Liver (tissue), 8 donors: ENCODE measurements at regions not wholly inside any gene's neighbourhood (a gene's known extent, or its start where the extent isn't known, plus 50 kb on each side); places are given as distances from the start of the nearest gene placed in this dataset.

Experiments
- DNase-seq: peaks from one replicate; pipeline ENCODE4 v3.0.0-alpha.2; 2017; ENCODE audit warnings: low spot score
- H3K27ac ChIP-seq, 2 donors: one replicate each; pipeline ENCODE4 v1.7.0; 2013; ENCODE audit warnings: inconsistent platforms in 2 of 2, low read length in 2 of 2, control low read depth in 1 of 2, low read depth in 1 of 2, mild to moderate bottlenecking in 1 of 2
- H3K27me3 ChIP-seq, 4 donors: one replicate each; pipeline versions ENCODE4 v1.6.1 to v1.7.0; 2013; ENCODE audit warnings: low read length in 3 of 4, inconsistent platforms in 1 of 4, mild to moderate bottlenecking in 1 of 4, moderate library complexity in 1 of 4; ENCODE audit not compliant: control insufficient read depth in 4 of 4, insufficient read depth in 4 of 4
- H3K36me3 ChIP-seq, 4 donors: one replicate each; pipeline versions ENCODE4 v1.6.1 to v1.7.0; 2013; ENCODE audit warnings: low read length in 3 of 4, mild to moderate bottlenecking in 3 of 4, low read depth in 1 of 4, moderate library complexity in 1 of 4; ENCODE audit not compliant: control insufficient read depth in 4 of 4, insufficient read depth in 3 of 4
- H3K4me1 ChIP-seq, 4 donors: one replicate each; pipeline versions ENCODE4 v1.6.1 to v1.7.0; 2013; ENCODE audit warnings: low read length in 3 of 4, mild to moderate bottlenecking in 3 of 4, moderate library complexity in 1 of 4; ENCODE audit not compliant: control insufficient read depth in 4 of 4, insufficient read depth in 4 of 4
- H3K4me3 ChIP-seq, 3 donors: one replicate each; pipeline versions ENCODE4 v1.6.1 to v1.7.0; 2013; ENCODE audit warnings: low read length in 3 of 3, control low read depth in 1 of 3, low read depth in 1 of 3, mild to moderate bottlenecking in 1 of 3
- H3K9ac ChIP-seq, 2 donors: one replicate each; pipeline ENCODE4 v1.7.0; 2013; ENCODE audit warnings: low read length in 2 of 2, mild to moderate bottlenecking in 2 of 2, moderate library complexity in 2 of 2, control low read depth in 1 of 2, low read depth in 1 of 2
- H3K9me3 ChIP-seq, 4 donors: one replicate each; pipeline versions ENCODE4 v1.6.1 to v1.7.0; 2013; ENCODE audit warnings: low read length in 3 of 4; ENCODE audit not compliant: control insufficient read depth in 4 of 4
- CTCF ChIP-seq: fragments of 150-350 bp; IDR thresholded peaks from 2 replicates; pipeline ENCODE4 v1.5.1; 2017; ENCODE audit warnings: improper control_type of control experiment, low read depth, low read length; ENCODE audit not compliant: missing input control
- EGR1 ChIP-seq, 2 donors: IDR thresholded peaks; 2 replicates each; pipeline ENCODE4 v1.6.1; 2016 to 2018; ENCODE audit warnings: antibody characterized with exemption in 2 of 2, low read depth in 2 of 2
- FOXA1 ChIP-seq: IDR thresholded peaks from 2 replicates; pipeline ENCODE4 v1.6.1; 2016; ENCODE audit warnings: antibody characterized with exemption
- GABPA ChIP-seq, 2 donors: IDR thresholded peaks in 1 of 2; conservative IDR thresholded peaks in 1 of 2; 2 replicates each; pipeline ENCODE4 v1.6.1; 2016; ENCODE audit warnings: antibody characterized with exemption in 2 of 2, mild to moderate bottlenecking in 1 of 2, moderate library complexity in 1 of 2
- HNF4G ChIP-seq: IDR thresholded peaks from 2 replicates; pipeline ENCODE4 v1.6.1; 2016; ENCODE audit warnings: antibody characterized with exemption
- JUND ChIP-seq, 2 donors: IDR thresholded peaks; 2 replicates each; pipeline ENCODE4 v1.6.1; 2016; ENCODE audit warnings: antibody characterized with exemption in 2 of 2
- NR2F2 ChIP-seq: IDR thresholded peaks from 2 replicates; pipeline ENCODE4 v1.6.1; 2016; ENCODE audit warnings: antibody characterized with exemption
- RAD21 ChIP-seq, 2 donors: IDR thresholded peaks; 2 replicates each; pipeline ENCODE4 v1.6.1; 2016; ENCODE audit warnings: antibody characterized with exemption in 2 of 2, mild to moderate bottlenecking in 2 of 2
- SP1 ChIP-seq: IDR thresholded peaks from 2 replicates; pipeline ENCODE4 v1.6.1; 2018; ENCODE audit warnings: antibody characterized with exemption, mild to moderate bottlenecking
- TAF1 ChIP-seq: conservative IDR thresholded peaks from 2 replicates; pipeline ENCODE4 v1.6.1; 2016; ENCODE audit warnings: antibody characterized with exemption, mild to moderate bottlenecking
- WGBS: extraction: QIAGEN DNeasy Blood & Tissue Kit; methylation state at CpG from one replicate; pipeline ENCODE4 v1.1.7; 2013; 5-methylcytosine and 5-hydroxymethylcytosine counted together
- TF ChIP-seq, protein P1 (sequence below): IDR thresholded peaks from 2 replicates; pipeline ENCODE4 v1.6.1; 2016; ENCODE audit warnings: antibody characterized with exemption, mild to moderate bottlenecking
- TF ChIP-seq, protein P2 (sequence below): IDR thresholded peaks from 2 replicates; pipeline ENCODE4 v1.6.1; 2016; ENCODE audit warnings: antibody characterized with exemption
- TF ChIP-seq, protein P3 (sequence below): IDR thresholded peaks from 2 replicates; pipeline ENCODE4 v1.6.1; 2016; ENCODE audit warnings: antibody characterized with exemption
- donor health status: healthy.
- donor health status: healthy.
- donor health status: healthy.
- donor health status: healthy.
- donor health status: healthy.

GRCh38 chr2:136496966-136497365 lies 268.4 kb upstream of the THSD7B start:
- Histone ChIP-seq H3K9me3 (peaks cover 0 to 5% (median 2%) of the 10 kb centered on the region in 4 donors), H3K4me3 (no peak overlapping the region), H3K9ac (no peak overlapping the region), H3K36me3 (no peaks in the 10 kb centered on the region), H3K27me3 (peaks cover 0 to 3% (median 0%) of the 10 kb centered on the region in 4 donors), H3K27ac (no peak overlapping the region), H3K4me1 (no peaks in the 10 kb centered on the region)
- DNase-seq, result no peak
- WGBS, result 61% methylated on average over 5 of the region's 5 CpGs
- no peak for TF ChIP-seq JUND (IDR thresholded peaks at IDR 0.05)

GRCh38 chr2:136495636-136496035 lies 269.7 kb upstream of the THSD7B start:
- no peak for TF ChIP-seq JUND (IDR thresholded peaks at IDR 0.05)
- TF ChIP-seq HNF4G, result no peak
- no peak for TF ChIP-seq CTCF
- no peak for TF ChIP-seq FOXA1
- TF ChIP-seq RAD21 (IDR thresholded peaks at IDR 0.05), result no peak
- TF ChIP-seq GABPA (IDR thresholded peaks at IDR 0.05 in 1 of 2, conservative IDR thresholded peaks at IDR 0.05 in 1 of 2), result no peak
- no peak for TF ChIP-seq NR2F2
- TF ChIP-seq SP1, result no peak
- no peak for TF ChIP-seq EGR1 (IDR thresholded peaks at IDR 0.05; ENCODE audit: low read depth in 2 of 2)
- TF ChIP-seq, protein P1, sequence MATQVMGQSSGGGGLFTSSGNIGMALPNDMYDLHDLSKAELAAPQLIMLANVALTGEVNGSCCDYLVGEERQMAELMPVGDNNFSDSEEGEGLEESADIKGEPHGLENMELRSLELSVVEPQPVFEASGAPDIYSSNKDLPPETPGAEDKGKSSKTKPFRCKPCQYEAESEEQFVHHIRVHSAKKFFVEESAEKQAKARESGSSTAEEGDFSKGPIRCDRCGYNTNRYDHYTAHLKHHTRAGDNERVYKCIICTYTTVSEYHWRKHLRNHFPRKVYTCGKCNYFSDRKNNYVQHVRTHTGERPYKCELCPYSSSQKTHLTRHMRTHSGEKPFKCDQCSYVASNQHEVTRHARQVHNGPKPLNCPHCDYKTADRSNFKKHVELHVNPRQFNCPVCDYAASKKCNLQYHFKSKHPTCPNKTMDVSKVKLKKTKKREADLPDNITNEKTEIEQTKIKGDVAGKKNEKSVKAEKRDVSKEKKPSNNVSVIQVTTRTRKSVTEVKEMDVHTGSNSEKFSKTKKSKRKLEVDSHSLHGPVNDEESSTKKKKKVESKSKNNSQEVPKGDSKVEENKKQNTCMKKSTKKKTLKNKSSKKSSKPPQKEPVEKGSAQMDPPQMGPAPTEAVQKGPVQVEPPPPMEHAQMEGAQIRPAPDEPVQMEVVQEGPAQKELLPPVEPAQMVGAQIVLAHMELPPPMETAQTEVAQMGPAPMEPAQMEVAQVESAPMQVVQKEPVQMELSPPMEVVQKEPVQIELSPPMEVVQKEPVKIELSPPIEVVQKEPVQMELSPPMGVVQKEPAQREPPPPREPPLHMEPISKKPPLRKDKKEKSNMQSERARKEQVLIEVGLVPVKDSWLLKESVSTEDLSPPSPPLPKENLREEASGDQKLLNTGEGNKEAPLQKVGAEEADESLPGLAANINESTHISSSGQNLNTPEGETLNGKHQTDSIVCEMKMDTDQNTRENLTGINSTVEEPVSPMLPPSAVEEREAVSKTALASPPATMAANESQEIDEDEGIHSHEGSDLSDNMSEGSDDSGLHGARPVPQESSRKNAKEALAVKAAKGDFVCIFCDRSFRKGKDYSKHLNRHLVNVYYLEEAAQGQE, result no peak
- TF ChIP-seq TAF1, result no peak
- TF ChIP-seq, protein P2, sequence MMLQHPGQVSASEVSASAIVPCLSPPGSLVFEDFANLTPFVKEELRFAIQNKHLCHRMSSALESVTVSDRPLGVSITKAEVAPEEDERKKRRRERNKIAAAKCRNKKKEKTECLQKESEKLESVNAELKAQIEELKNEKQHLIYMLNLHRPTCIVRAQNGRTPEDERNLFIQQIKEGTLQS, result no peak
- TF ChIP-seq, protein P3, sequence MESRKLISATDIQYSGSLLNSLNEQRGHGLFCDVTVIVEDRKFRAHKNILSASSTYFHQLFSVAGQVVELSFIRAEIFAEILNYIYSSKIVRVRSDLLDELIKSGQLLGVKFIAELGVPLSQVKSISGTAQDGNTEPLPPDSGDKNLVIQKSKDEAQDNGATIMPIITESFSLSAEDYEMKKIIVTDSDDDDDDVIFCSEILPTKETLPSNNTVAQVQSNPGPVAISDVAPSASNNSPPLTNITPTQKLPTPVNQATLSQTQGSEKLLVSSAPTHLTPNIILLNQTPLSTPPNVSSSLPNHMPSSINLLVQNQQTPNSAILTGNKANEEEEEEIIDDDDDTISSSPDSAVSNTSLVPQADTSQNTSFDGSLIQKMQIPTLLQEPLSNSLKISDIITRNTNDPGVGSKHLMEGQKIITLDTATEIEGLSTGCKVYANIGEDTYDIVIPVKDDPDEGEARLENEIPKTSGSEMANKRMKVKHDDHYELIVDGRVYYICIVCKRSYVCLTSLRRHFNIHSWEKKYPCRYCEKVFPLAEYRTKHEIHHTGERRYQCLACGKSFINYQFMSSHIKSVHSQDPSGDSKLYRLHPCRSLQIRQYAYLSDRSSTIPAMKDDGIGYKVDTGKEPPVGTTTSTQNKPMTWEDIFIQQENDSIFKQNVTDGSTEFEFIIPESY, result no peak
- Histone ChIP-seq H3K27ac (no peak overlapping the region), H3K4me3 (no peak overlapping the region), H3K9ac (no peak overlapping the region), H3K9me3 (peaks cover 0 to 5% (median 3%) of the 10 kb centered on the region in 4 donors), H3K27me3 (peaks cover 0 to 3% (median 0%) of the 10 kb centered on the region in 4 donors), H3K4me1 (no peaks in the 10 kb centered on the region), H3K36me3 (no peaks in the 10 kb centered on the region)
- DNase-seq, result no peak
- 76% methylated on average over 5 of the region's 5 CpGs for WGBS
